Kidney epithelial cell (primary cell): ENCODE measurements at regions not wholly inside any gene's neighbourhood (a gene's known extent, or its start where the extent isn't known, plus 50 kb on each side); places are given as distances from the start of the nearest gene placed in this dataset.

Source experiments
- DNase-seq: peaks from one replicate; pipeline ENCODE4 v3.0.0-alpha.2; 2010; ENCODE audit warnings: low read depth
- H3K27me3 ChIP-seq: 2 replicates; pipeline ENCODE4 v1.6.0; 2011; ENCODE audit warnings: low read length; ENCODE audit not compliant: control insufficient read depth, insufficient read depth
- H3K36me3 ChIP-seq: 2 replicates; pipeline ENCODE4 v1.5.1; 2011; ENCODE audit warnings: low read length; ENCODE audit not compliant: control insufficient read depth, insufficient read depth
- H3K4me3 ChIP-seq: 2 replicates; pipeline ENCODE4 v1.5.1; 2011; ENCODE audit warnings: low read depth, mild to moderate bottlenecking, control low read depth, low read length
- TF ChIP-seq, protein P1 (sequence below): IDR thresholded peaks from 2 replicates; pipeline ENCODE4 v1.5.1; 2011; ENCODE audit warnings: mild to moderate bottlenecking, moderate library complexity, low read length, control low read depth, inconsistent platforms; ENCODE audit not compliant: insufficient read depth, poor library complexity, severe bottlenecking

DNA sequence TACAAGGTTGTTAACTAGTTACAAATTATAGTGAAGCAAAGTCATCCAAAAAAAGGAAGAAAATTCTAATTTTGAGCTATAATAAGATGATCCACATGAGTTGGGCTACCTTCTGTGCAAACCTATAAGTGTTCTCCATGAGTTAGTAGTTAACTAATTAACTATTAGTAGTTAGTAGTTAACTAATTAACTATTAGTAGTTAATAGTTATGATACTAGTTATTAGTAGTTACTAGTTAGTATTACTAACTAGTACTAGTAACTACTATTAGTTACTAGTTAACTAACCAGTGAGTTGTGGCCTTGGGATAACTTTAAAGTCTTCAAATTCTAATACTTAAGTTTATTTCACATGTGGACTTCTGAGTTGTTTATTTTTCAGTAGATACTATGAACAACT, 453.4 kb upstream of the GRM3 start:
- TF ChIP-seq, protein P1, sequence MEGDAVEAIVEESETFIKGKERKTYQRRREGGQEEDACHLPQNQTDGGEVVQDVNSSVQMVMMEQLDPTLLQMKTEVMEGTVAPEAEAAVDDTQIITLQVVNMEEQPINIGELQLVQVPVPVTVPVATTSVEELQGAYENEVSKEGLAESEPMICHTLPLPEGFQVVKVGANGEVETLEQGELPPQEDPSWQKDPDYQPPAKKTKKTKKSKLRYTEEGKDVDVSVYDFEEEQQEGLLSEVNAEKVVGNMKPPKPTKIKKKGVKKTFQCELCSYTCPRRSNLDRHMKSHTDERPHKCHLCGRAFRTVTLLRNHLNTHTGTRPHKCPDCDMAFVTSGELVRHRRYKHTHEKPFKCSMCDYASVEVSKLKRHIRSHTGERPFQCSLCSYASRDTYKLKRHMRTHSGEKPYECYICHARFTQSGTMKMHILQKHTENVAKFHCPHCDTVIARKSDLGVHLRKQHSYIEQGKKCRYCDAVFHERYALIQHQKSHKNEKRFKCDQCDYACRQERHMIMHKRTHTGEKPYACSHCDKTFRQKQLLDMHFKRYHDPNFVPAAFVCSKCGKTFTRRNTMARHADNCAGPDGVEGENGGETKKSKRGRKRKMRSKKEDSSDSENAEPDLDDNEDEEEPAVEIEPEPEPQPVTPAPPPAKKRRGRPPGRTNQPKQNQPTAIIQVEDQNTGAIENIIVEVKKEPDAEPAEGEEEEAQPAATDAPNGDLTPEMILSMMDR: no peak
- Histone ChIP-seq H3K36me3 (no peaks in the 10 kb centered on the region), H3K4me3 (no peak overlapping the region), H3K27me3 (no peaks in the 10 kb centered on the region)
- no peak for DNase-seq

DNA sequence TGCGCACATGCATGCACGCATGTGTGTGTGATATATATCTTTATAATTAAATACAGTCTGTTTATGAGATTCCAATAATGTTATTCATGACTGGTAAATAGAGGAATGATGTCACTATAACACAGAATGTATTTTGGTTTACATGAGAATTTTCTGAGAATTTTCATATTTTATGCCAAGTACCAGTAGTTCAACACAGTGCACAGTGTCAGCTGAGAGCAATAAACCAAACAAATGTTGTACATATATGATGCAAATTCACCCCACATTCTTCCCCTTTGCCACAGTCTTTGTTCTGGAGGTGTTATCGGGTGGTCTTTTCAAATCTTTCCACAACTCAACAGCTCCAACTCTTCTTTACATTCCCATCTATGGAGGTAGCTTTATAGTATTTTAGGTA, 462.2 kb upstream of the GRM3 start:
- TF ChIP-seq, protein P1: no peak
- H3K4me3 ChIP-seq: no peak overlapping the region
- DNase-seq: no peak
- no peaks in the 10 kb centered on the region for H3K36me3 ChIP-seq
- no peaks in the 10 kb centered on the region for H3K27me3 ChIP-seq

DNA sequence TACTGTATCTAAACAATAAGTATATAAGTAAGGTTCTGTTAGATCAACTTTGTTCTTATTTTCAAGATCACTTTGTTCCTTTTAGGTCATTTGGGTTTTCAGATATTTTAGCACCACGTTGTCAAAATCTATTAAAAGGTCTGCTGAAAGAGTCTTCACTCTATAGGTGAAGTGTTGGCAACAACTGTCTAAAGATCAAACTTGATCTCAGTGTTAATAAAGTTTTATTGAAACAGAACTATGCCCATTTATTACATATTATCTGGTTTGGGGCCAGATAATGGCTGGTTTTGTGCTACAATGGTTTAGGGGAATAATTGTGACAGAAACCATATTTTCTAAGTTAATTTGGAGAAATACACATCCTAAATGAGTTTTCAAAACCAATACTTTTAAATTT, 478.9 kb upstream of the GRM3 start:
- no peaks in the 10 kb centered on the region for H3K36me3 ChIP-seq

DNA sequence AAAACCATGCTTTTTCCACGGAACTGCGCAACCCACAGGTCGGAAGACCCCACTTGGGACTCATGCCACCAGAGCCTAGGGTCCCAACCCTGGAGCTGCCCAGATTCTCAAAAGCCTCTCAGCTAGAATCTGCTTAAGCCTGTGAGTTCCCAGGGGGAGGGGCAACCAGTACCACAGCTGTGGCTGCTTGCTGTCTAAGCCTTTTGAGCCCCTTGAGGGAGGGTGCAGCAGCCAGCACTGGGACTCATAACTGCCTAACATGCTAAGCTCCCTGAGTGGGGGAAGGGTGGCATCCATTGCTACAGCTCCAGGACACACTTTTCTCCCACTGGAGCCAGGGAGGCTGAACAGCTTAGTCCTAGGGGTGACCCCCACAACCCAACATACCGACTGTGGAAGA, 485.6 kb upstream of the GRM3 start:
- no peaks in the 10 kb centered on the region for H3K36me3 ChIP-seq
- H3K27me3 ChIP-seq: no peaks in the 10 kb centered on the region
- TF ChIP-seq, protein P1: no peak
- no peak for DNase-seq
- H3K4me3 ChIP-seq: no peak overlapping the region

More for the DNA sequence above, 478.9 kb upstream of the GRM3 start:
- TF ChIP-seq, protein P1: no peak
- H3K27me3 ChIP-seq: no peaks in the 10 kb centered on the region
- no peak for DNase-seq
- no peak overlapping the region for H3K4me3 ChIP-seq

DNA sequence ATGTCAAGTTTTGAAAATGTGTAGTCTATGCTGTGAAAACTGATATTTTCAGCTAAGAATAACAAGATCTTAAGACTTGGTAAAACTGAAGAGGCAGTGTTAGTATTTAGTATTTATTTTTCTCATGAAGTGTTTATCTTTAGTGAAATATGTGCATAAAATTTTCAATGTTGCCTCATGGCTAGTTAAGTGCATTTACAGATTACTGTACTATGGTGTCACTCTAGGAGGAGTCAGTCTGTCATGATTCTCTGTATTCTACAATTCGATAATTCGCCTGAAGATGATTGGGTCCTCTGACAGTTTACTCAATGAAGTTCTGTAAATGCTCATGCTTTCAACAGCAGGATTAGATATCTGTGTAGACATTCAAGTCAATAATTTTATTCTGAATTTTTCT, 488.1 kb upstream of the GRM3 start:
- no peak for DNase-seq
- H3K4me3 ChIP-seq: no peak overlapping the region
- H3K27me3 ChIP-seq: no peaks in the 10 kb centered on the region
- H3K36me3 ChIP-seq: no peaks in the 10 kb centered on the region
- TF ChIP-seq, protein P1: no peak

DNA sequence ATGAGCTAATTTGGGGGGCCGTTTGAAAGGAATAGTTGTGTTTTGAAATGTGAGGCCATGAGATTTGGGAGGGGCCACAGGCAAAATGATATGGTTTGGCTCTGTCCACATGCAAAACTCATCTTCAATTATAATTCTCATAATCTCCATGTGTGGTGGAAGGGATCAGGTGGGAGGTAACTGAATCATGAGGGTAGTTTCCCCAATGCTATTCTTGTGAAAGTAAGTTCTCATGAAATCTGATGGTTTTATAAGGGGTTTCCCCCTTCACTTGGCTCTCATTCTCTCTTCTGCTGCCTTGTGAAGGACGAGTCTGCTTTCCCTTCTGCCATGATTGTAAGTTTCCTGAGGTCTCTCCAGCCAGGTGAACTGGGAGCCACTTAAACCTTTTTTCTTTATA, 490.8 kb upstream of the GRM3 start:
- Histone ChIP-seq H3K36me3 (no peaks in the 10 kb centered on the region), H3K4me3 (no peak overlapping the region), H3K27me3 (no peaks in the 10 kb centered on the region)
- TF ChIP-seq, protein P1: no peak
- no peak for DNase-seq
